CD4-positive, alpha-beta memory T cell (primary cell): ENCODE measurements at regions not wholly inside any gene's neighbourhood (a gene's known extent, or its start where the extent isn't known, plus 50 kb on each side); places are given as distances from the start of the nearest gene placed in this dataset.

Experiments
- CTCF ChIA-PET: fragments of 350-600 bp; sonication (Branson Sonifier 250); formaldehyde crosslinking; loops from one replicate; lab custom pipeline; 2021; ENCODE audit warnings: inconsistent platforms; ENCODE audit not compliant: partially characterized antibody; lab: Charles Lee
- POLR2A ChIA-PET: fragments of 350-600 bp; sonication (Branson Sonifier 250); formaldehyde crosslinking; loops from one replicate; lab custom pipeline; 2021; ENCODE audit not compliant: partially characterized antibody; lab: Charles Lee
- DNase-seq, 5 donors: peaks; one replicate each; pipeline versions ENCODE4 v3.0.0 to v3.0.0-alpha.2; 2020 to 2022; ENCODE audit warnings: mixed read lengths in 1 of 5
- H3K27ac ChIP-seq: one replicate; pipeline ENCODE4 v1.7.0; 2013; ENCODE audit warnings: low read depth, low read length
- H3K27me3 ChIP-seq: 2 replicates; pipeline ENCODE4 v1.7.0; 2013; ENCODE audit warnings: mild to moderate bottlenecking, low read length, moderate library complexity; ENCODE audit not compliant: insufficient read depth
- H3K36me3 ChIP-seq: 2 replicates; pipeline ENCODE4 v1.7.0; 2013; ENCODE audit warnings: mild to moderate bottlenecking, low read length, moderate library complexity; ENCODE audit not compliant: insufficient read depth
- H3K4me1 ChIP-seq: 2 replicates; pipeline ENCODE4 v1.7.0; 2013; ENCODE audit warnings: mild to moderate bottlenecking, low read length, moderate library complexity; ENCODE audit not compliant: insufficient read depth
- H3K4me3 ChIP-seq, 2 donors: one replicate each; pipeline ENCODE4 v1.7.0; 2013; ENCODE audit warnings: low read length in 2 of 2, mild to moderate bottlenecking in 1 of 2
- H3K9me3 ChIP-seq, 2 donors: one replicate each; pipeline ENCODE4 v1.7.0; 2013; ENCODE audit warnings: low read length in 2 of 2, control low read depth in 1 of 2; ENCODE audit not compliant: control insufficient read depth in 1 of 2
- H3K27ac Mint-ChIP-seq, 7 donors: one replicate each; pipeline ENCODE4 v1.8.0; 2020 to 2021; ENCODE audit warnings: mixed read lengths in 7 of 7, mild to moderate bottlenecking in 6 of 7, inconsistent platforms in 3 of 7, moderate library complexity in 3 of 7
- H3K27me3 Mint-ChIP-seq, 2 donors: one replicate each; pipeline ENCODE4 v1.8.0; 2020 to 2021; ENCODE audit warnings: mixed read lengths in 2 of 2
- H3K36me3 Mint-ChIP-seq, 2 donors: one replicate each; pipeline ENCODE4 v1.8.0; 2020 to 2021; ENCODE audit warnings: mixed read lengths in 2 of 2, inconsistent platforms in 1 of 2, mild to moderate bottlenecking in 1 of 2
- H3K4me1 Mint-ChIP-seq, 4 donors: one replicate each; pipeline ENCODE4 v1.8.0; 2020 to 2021; ENCODE audit warnings: mixed read lengths in 4 of 4, mild to moderate bottlenecking in 1 of 4
- H3K4me3 Mint-ChIP-seq, 8 donors: one replicate each; pipeline ENCODE4 v1.8.0; 2020 to 2021; ENCODE audit warnings: mixed read lengths in 8 of 8, mild to moderate bottlenecking in 7 of 8, moderate library complexity in 6 of 8, inconsistent platforms in 3 of 8
- H3K9me3 Mint-ChIP-seq, 8 donors: one replicate each; pipeline ENCODE4 v1.8.0; 2020 to 2021; ENCODE audit warnings: mixed read lengths in 8 of 8, mild to moderate bottlenecking in 5 of 8, inconsistent platforms in 3 of 8, moderate library complexity in 1 of 8
- intact Hi-C: fragments of 100-400 bp; cut with micrococcal nuclease; formaldehyde crosslinking; loops from one replicate; pipeline ENCODE4 v1.15.1; 2023

- ChIA-PET POLR2A (no interaction called here), CTCF (no interaction called here)
- Mint-ChIP-seq H3K27ac (no peak overlapping the region), H3K4me3 (no peak overlapping the region), H3K9me3 (peaks cover 0 to 10% (median 5%) of the 10 kb centered on the region in 8 donors), H3K27me3 (peaks cover 15 to 17% of the 10 kb centered on the region in 2 donors), H3K4me1 (no peaks in the 10 kb centered on the region), H3K36me3 (no peaks in the 10 kb centered on the region)
- H3K27ac ChIP-seq, result no peak overlapping the region
- no peaks in the 10 kb centered on the region for H3K4me1 ChIP-seq
- H3K27me3 ChIP-seq, result no peaks in the 10 kb centered on the region
- DNase-seq, result no peak
- H3K4me3 ChIP-seq, result no peak overlapping the region
- H3K36me3 ChIP-seq, result no peaks in the 10 kb centered on the region
- intact Hi-C loops, result no loop called here
- no peaks in the 10 kb centered on the region for H3K9me3 ChIP-seq
Observed at GRCh38 chr12:112645586-112645985, 146.0 kb upstream of the RPH3A start.

DNA sequence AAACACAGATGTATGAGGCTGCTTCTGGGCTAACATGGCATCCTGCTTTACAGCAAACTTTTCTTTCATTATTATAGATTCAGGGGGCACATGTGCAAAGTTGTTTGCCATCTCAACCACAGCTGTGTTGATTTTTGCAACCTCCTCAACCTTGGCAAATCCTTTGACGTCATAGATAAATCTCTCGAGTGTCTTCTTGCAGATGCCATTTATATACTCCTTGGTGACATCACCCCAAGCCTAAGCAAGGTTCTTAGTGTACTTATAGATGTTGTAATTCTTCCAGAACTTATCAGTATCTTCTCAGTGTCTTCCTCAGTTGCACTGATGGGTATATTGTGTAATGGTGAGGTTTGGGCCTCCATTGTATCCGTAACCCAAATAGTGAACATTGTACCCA lies 135.4 kb upstream of the RPH3A start:
- intact Hi-C loops, result no loop called here

DNA sequence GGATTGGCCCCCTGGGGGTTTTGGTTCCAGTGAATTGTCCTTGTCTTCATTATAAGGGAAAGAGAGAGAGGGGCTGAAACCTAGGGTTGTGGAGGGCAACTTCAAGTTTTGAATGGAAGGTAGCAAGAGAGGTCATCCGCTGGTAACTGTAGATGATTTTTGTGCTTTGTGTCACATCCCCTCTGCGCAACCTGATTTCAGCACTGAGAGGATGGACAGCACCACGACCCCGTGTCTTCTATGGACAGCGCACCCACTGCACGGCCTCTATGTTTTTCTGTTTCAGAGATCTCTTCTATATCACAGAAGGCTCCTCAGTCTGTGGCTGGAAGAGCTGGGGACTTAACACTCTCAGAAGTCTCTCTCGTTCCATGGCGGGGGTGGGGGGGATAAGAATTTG lies 127.0 kb upstream of the RPH3A start:
- Histone ChIP-seq H3K36me3 (no peaks in the 10 kb centered on the region), H3K27ac (no peak overlapping the region), H3K27me3 (no peaks in the 10 kb centered on the region), H3K4me3 (no peak overlapping the region), H3K4me1 (peaks cover 17% of the 10 kb centered on the region), H3K9me3 (no peaks in the 10 kb centered on the region)
- no peak overlapping the region for H3K4me3 Mint-ChIP-seq
- POLR2A ChIA-PET, result no interaction called here
- peaks cover 10 to 19% of the 10 kb centered on the region in 2 donors for H3K27me3 Mint-ChIP-seq
- H3K27ac Mint-ChIP-seq, result peak overlapping the region in 1 of 7 donors; percentile 36
- H3K4me1 Mint-ChIP-seq, result peaks cover 17 to 28% (median 25%) of the 10 kb centered on the region in 4 donors
- H3K9me3 Mint-ChIP-seq, result peaks cover 0 to 2% (median 0%) of the 10 kb centered on the region in 8 donors
- DNase-seq, result peak in 2 of 5 donors; percentile 1 to 3
- CTCF ChIA-PET, result no interaction called here
- H3K36me3 Mint-ChIP-seq, result no peaks in the 10 kb centered on the region
- intact Hi-C loops, result no loop called here

More for the DNA sequence above, 135.4 kb upstream of the RPH3A start:
- no peak for DNase-seq
- CTCF ChIA-PET, result no interaction called here
- H3K36me3 Mint-ChIP-seq, result no peaks in the 10 kb centered on the region
- H3K4me3 Mint-ChIP-seq, result no peak overlapping the region
- H3K4me3 ChIP-seq, result no peak overlapping the region
- no peak overlapping the region for H3K27ac ChIP-seq
- no peaks in the 10 kb centered on the region for H3K4me1 ChIP-seq
- H3K27me3 Mint-ChIP-seq, result peaks cover 0 to 5% of the 10 kb centered on the region in 2 donors
- peaks cover 0 to 5% (median 0%) of the 10 kb centered on the region in 8 donors for H3K9me3 Mint-ChIP-seq
- H3K4me1 Mint-ChIP-seq, result peaks cover 0 to 3% (median under 1%) of the 10 kb centered on the region in 4 donors
- H3K27ac Mint-ChIP-seq, result peak overlapping the region in 1 of 7 donors; percentile 32
- no peaks in the 10 kb centered on the region for H3K27me3 ChIP-seq
- POLR2A ChIA-PET, result no interaction called here
- H3K9me3 ChIP-seq, result no peaks in the 10 kb centered on the region
- no peaks in the 10 kb centered on the region for H3K36me3 ChIP-seq

- H3K4me1 ChIP-seq, result peaks cover 17% of the 10 kb centered on the region
- Mint-ChIP-seq H3K27me3 (peaks cover 8 to 19% of the 10 kb centered on the region in 2 donors), H3K4me1 (peaks cover 17 to 28% (median 25%) of the 10 kb centered on the region in 4 donors), H3K9me3 (peaks cover 0 to 2% (median 0%) of the 10 kb centered on the region in 8 donors), H3K27ac (peak overlapping the region in 3 of 7 donors; percentile 38 to 79 (median 72)), H3K4me3 (peak overlapping the region in 5 of 8 donors; percentile 32 to 59 (median 54)), H3K36me3 (no peaks in the 10 kb centered on the region)
- peak in 3 of 5 donors; percentile 10 to 31 (median 17) for DNase-seq
- H3K27me3 ChIP-seq, result no peaks in the 10 kb centered on the region
- intact Hi-C loops, result no loop called here
- H3K9me3 ChIP-seq, result no peaks in the 10 kb centered on the region
- no peak overlapping the region for H3K27ac ChIP-seq
- H3K4me3 ChIP-seq, result no peak overlapping the region
- H3K36me3 ChIP-seq, result no peaks in the 10 kb centered on the region
- ChIA-PET POLR2A (no interaction called here), CTCF (no interaction called here)
Observed at GRCh38 chr12:112665958-112666357, 125.6 kb upstream of the RPH3A start.

DNA sequence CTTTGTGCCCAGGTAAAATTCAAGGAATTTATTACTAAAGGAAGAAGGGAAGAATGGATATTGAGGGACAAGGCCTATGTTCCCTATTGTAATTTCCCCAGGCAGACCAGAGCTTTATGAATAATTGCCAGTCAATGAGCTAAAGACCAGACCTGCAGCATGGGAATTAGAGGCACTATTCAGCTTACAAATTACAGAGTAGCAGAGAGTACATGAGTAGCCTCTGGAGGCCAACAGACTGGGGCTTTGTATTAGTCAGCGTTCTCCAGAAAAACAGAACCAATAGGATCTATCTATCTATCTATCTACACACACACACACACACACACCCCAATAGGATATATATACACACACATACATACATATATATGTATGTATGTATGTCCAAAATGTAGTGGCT lies 120.0 kb upstream of the RPH3A start:
- Histone ChIP-seq H3K27ac (no peak overlapping the region), H3K36me3 (no peaks in the 10 kb centered on the region), H3K27me3 (no peaks in the 10 kb centered on the region), H3K4me3 (no peak overlapping the region), H3K9me3 (no peaks in the 10 kb centered on the region), H3K4me1 (peaks cover 7% of the 10 kb centered on the region)
- no peak overlapping the region for H3K27ac Mint-ChIP-seq
- peaks cover 6 to 12% (median 7%) of the 10 kb centered on the region in 4 donors for H3K4me1 Mint-ChIP-seq
- no peak for DNase-seq
- H3K9me3 Mint-ChIP-seq, result no peaks in the 10 kb centered on the region
- intact Hi-C loops, result no loop called here
- H3K36me3 Mint-ChIP-seq, result no peaks in the 10 kb centered on the region
- ChIA-PET CTCF (interaction anchor here (1.0 to 1.7 kb wide), 2 partner anchors 11 to 30 kb away, joined by 3 read pairs; no protein-coding TSS in a partner anchor), POLR2A (no interaction called here)
- H3K4me3 Mint-ChIP-seq, result no peak overlapping the region
- H3K27me3 Mint-ChIP-seq, result peaks cover 14 to 16% of the 10 kb centered on the region in 2 donors

DNA sequence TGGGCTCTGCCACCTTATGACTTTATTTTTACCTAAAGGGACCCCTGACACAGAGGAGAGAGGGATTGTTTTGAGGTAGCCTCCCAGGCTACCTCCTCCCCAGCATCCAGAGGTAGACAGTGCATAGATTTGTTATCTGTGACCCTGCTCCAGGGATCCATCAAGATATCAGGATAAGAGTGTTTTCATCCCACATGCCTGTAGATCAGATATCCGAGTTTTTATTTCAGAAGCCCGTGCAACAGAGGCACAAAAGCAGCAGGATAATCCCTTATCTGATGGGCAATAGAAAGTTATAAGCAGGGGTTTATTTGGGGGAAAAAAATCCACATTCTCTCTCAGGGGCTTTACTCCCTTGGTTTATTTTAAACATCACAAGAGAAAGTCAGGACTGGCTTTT lies 117.0 kb upstream of the RPH3A start:
- no peak overlapping the region for H3K27ac Mint-ChIP-seq
- no peaks in the 10 kb centered on the region for H3K9me3 ChIP-seq
- H3K9me3 Mint-ChIP-seq, result no peaks in the 10 kb centered on the region
- H3K4me1 ChIP-seq, result no peaks in the 10 kb centered on the region
- no peak overlapping the region for H3K4me3 Mint-ChIP-seq
- H3K27me3 ChIP-seq, result no peaks in the 10 kb centered on the region
- H3K4me1 Mint-ChIP-seq, result no peaks in the 10 kb centered on the region
- ChIA-PET CTCF (no interaction called here), POLR2A (no interaction called here)
- no peak overlapping the region for H3K27ac ChIP-seq
- no peaks in the 10 kb centered on the region for H3K36me3 ChIP-seq
- DNase-seq, result no peak
- no peaks in the 10 kb centered on the region for H3K36me3 Mint-ChIP-seq
- H3K4me3 ChIP-seq, result no peak overlapping the region
- intact Hi-C loops, result no loop called here
- H3K27me3 Mint-ChIP-seq, result peaks cover 16 to 19% of the 10 kb centered on the region in 2 donors

- Mint-ChIP-seq H3K27ac (no peak overlapping the region), H3K9me3 (no peaks in the 10 kb centered on the region), H3K36me3 (no peaks in the 10 kb centered on the region), H3K4me1 (no peaks in the 10 kb centered on the region), H3K27me3 (peaks cover 22 to 28% of the 10 kb centered on the region in 2 donors), H3K4me3 (no peak overlapping the region)
- Histone ChIP-seq H3K36me3 (no peaks in the 10 kb centered on the region), H3K27me3 (no peaks in the 10 kb centered on the region), H3K4me3 (no peak overlapping the region), H3K9me3 (no peaks in the 10 kb centered on the region), H3K4me1 (no peaks in the 10 kb centered on the region), H3K27ac (no peak overlapping the region)
- DNase-seq, result no peak
- intact Hi-C loops, result no loop called here
- POLR2A ChIA-PET, result no interaction called here
- CTCF ChIA-PET, result no interaction called here
Observed at GRCh38 chr12:112676507-112676906, 115.0 kb upstream of the RPH3A start.
